ENCODE measurements at regions not wholly inside any gene's neighbourhood (a gene's known extent, or its start where the extent isn't known, plus 50 kb on each side); places are given as distances from the start of the nearest gene placed in this dataset.
A peak's percentile ranks its signal among the peaks of the same experiment; 100 is the strongest.

DNA sequence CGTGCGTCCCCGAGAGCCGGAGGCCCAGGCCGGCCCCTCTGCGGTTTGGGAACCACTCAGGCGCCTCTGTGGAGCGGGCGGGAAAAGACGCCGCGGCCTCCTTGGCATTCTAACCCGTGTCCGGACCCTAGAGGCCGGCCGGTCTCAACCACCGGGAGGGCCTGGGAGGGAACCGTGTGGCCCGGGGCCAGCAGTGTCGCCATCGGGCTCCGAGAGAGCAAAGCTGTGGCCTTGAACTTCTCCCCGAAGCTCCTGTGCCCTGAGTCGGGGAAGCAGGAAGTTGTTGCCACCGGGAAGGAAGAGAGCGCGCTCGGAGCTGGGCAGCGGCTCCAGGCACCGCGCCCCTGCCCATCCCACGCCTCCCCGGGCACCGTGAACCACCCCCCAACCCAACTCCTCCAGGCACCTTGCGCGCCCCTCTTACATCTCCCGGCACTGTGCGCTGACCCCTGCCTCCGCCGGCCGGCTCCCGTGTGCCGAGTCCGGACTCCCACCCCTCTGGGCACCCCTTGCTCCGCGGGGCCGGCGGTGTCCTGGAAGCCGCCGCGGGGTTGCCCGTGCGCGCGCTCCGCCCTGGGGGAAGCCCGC is 80.0 kb upstream of the PPARA start:
- H3K27me3 ChIP-seq (replicated peaks; ENCODE audit: control insufficient read depth, insufficient read depth, low read length) = no peaks in the 10 kb centered on the region
- TF ChIP-seq, protein P1, sequence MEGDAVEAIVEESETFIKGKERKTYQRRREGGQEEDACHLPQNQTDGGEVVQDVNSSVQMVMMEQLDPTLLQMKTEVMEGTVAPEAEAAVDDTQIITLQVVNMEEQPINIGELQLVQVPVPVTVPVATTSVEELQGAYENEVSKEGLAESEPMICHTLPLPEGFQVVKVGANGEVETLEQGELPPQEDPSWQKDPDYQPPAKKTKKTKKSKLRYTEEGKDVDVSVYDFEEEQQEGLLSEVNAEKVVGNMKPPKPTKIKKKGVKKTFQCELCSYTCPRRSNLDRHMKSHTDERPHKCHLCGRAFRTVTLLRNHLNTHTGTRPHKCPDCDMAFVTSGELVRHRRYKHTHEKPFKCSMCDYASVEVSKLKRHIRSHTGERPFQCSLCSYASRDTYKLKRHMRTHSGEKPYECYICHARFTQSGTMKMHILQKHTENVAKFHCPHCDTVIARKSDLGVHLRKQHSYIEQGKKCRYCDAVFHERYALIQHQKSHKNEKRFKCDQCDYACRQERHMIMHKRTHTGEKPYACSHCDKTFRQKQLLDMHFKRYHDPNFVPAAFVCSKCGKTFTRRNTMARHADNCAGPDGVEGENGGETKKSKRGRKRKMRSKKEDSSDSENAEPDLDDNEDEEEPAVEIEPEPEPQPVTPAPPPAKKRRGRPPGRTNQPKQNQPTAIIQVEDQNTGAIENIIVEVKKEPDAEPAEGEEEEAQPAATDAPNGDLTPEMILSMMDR (IDR thresholded peaks at IDR 0.05; ENCODE audit: insufficient read depth, low read length, poor library complexity, severe bottlenecking) = no peak
- H3K36me3 ChIP-seq (ENCODE audit: control insufficient read depth, insufficient read depth, low read length) = no peaks in the 10 kb centered on the region; the same call in 1 of the 2 replicates
- peak; percentile 75 for DNase-seq (ENCODE audit: extremely low read depth, insufficient read length)
- peak overlapping the region; percentile 88 for H3K4me3 ChIP-seq (replicated peaks; ENCODE audit: low read depth, low read length)

DNA sequence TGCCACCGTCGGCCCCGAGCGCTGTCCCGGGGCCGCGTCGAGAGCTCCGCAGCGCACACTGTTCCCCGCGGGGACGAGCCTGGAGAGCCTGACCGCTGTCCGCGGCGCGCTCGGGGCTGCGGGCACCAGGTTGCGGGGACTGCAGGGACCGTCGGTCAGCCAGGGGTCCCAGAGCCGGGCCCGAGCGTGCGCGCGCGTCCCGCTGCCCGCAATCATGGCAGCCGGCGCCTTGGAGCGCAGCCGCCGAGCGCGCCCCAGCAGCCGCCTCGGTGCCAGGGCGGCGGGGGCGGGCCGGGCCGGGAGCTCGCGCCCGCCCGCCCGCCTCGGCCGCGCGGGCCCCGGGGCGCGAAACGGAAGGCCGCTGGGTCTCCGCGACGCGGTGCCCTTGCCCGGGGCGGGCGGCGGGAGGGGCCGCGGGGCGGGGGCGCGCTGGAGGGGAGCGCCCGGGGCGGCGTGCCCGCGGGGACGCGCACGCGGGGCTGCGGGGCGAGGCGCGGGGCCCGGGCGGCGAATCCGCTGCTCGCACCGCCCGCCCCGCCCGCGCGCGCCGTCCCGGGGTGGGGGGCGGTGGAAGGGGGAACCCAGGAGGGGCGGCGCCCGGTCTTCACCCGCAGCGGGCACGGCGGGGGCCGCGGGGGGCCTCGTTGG is 79.4 kb upstream of the PPARA start:
- Histone ChIP-seq H3K27me3 (replicated peaks; ENCODE audit: control insufficient read depth, insufficient read depth, low read length) (no peaks in the 10 kb centered on the region), H3K36me3 (ENCODE audit: control insufficient read depth, insufficient read depth, low read length) (no peaks in the 10 kb centered on the region; the same call in none of the 2 replicates), H3K4me3 (replicated peaks; ENCODE audit: low read depth, low read length) (peak overlapping the region; percentile 88)
- DNase-seq (ENCODE audit: extremely low read depth, insufficient read length) = peak; percentile 75
- TF ChIP-seq, protein P1 (IDR thresholded peaks at IDR 0.05; ENCODE audit: insufficient read depth, low read length, poor library complexity, severe bottlenecking) = no peak

DNA sequence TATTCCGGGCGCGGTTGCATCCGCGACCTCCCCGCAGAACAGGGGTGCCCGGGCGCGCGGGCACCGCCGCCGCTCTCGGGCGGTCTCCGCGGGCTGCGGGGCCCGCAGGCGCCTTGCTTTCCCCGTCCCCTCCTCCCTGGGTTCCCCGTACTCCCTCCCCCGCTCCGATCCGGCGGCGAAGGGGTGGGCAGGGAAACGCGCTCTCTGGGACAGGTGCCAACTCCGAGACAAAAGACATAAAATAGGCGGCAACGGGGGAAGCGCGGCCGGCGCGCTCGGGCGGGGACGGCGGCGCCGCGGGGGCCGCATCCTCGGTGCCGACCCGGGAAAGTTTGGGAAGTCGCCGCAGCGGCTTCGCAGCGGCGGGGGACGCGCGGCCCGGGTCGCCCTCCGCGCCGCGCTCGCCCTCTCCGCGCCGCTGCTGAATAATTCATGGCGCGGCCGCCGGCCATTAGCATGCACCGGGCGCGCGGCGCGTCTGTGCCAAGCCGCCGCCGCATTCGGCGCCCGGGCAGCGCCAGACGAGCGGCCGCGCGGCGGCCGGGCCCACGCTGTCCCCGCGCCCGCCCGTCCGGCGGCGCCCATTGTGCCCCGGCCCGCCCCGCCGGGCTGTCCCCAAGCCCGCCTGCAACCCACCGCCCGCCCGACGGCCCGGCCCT is 78.7 kb upstream of the PPARA start:
- no peaks in the 10 kb centered on the region for H3K27me3 ChIP-seq (replicated peaks; ENCODE audit: control insufficient read depth, insufficient read depth, low read length)
- TF ChIP-seq, protein P1 (IDR thresholded peaks at IDR 0.05; ENCODE audit: insufficient read depth, low read length, poor library complexity, severe bottlenecking) = no peak
- peak overlapping the region; percentile 88 for H3K4me3 ChIP-seq (replicated peaks; ENCODE audit: low read depth, low read length)
- no peaks in the 10 kb centered on the region; the same call in none of the 2 replicates for H3K36me3 ChIP-seq (ENCODE audit: control insufficient read depth, insufficient read depth, low read length)
- DNase-seq (ENCODE audit: extremely low read depth, insufficient read length) = peak; percentile 78

DNA sequence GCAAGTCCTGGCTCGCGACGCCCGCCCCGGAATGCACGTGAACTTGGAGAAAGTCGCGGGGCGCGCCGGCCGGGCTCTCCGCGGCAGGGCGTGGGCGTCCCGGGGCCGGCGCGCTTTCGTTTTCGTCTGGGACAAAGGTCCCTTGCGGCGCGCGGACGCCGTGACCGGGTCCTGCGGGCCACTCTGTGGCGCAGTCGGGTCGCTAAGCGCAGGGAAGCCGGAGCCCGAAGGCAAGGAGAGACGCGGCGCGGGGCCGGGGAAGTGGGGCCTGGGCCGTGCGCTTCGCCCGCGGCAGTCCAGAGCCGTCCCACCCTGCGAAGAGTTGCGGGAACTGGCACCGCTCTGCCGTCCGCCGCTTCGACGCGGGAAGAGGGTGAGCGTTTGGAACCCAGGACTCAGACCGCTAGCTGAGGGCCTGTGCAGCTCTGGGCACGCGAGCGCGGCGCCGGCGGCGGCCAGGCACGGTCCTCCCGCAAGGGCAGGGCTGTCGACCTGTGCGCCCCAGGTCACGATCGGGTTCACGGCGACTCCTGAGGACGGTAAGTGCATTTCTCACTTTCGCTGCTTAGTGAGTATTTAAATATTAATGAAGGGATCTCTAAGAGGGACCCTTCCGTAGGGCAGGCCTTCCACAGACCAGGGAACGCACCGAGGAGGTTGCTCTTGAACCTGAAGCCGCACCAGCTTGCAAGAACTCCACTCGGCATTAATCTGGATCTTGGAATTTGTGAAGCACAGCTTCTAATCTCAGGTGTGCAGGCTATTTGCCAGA is 78.0 kb upstream of the PPARA start:
- no peaks in the 10 kb centered on the region for H3K27me3 ChIP-seq (replicated peaks; ENCODE audit: control insufficient read depth, insufficient read depth, low read length)
- peak overlapping the region; percentile 88 for H3K4me3 ChIP-seq (replicated peaks; ENCODE audit: low read depth, low read length)
- TF ChIP-seq, protein P1 (IDR thresholded peaks at IDR 0.05; ENCODE audit: insufficient read depth, low read length, poor library complexity, severe bottlenecking) = no peak
- H3K36me3 ChIP-seq (ENCODE audit: control insufficient read depth, insufficient read depth, low read length) = no peaks in the 10 kb centered on the region; the same call in none of the 2 replicates
- DNase-seq (ENCODE audit: extremely low read depth, insufficient read length) = peak; percentile 79

DNA sequence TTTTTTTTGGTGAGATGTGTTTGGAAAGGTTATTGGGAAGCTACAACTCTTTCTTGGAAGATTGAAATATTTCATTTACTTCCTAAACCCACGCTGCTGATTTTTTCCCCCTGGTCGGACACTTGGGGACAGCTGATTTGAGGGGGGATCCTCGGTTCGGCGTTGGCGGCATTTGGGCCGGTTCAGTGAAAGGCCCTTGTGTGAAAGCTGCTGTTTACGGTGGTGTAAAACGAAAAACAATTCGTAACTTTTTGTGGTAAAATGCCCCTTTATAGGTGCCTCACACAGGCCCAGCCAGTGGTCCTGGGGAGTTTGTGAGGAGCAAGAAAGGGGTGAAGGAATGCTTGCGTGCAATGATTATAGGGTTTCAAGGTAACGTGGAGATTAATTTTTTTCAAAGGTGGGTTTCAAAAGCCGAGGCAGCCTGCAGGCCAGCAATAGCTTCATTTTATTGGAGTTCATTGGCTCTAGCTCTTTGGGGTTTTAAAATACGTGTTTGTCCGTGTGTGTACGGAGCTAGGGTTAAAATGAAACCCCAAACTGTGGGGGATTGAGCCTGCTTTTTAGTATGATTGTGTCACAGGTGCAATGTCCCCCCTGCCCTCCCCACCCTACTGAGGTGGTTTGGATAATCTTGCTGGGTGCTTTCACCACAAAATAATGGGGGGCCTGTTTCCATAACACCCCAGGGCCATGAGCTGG is 77.2 kb upstream of the PPARA start:
- no peak for DNase-seq (ENCODE audit: extremely low read depth, insufficient read length)
- TF ChIP-seq, protein P1 (IDR thresholded peaks at IDR 0.05; ENCODE audit: insufficient read depth, low read length, poor library complexity, severe bottlenecking) = no peak
- H3K36me3 ChIP-seq (ENCODE audit: control insufficient read depth, insufficient read depth, low read length) = no peaks in the 10 kb centered on the region; the same call in none of the 2 replicates
- no peaks in the 10 kb centered on the region for H3K27me3 ChIP-seq (replicated peaks; ENCODE audit: control insufficient read depth, insufficient read depth, low read length)
- peak overlapping the region; percentile 88 for H3K4me3 ChIP-seq (replicated peaks; ENCODE audit: low read depth, low read length)

Measured in GM06990 (cell line).